ENCODE measurements at regions not wholly inside any gene's neighbourhood (a gene's known extent, or its start where the extent isn't known, plus 50 kb on each side); places are given as distances from the start of the nearest gene placed in this dataset.
"Not testable (repeated sequence)": the region's sequence is repeated elsewhere in the genome, so short reads cannot be mapped to it uniquely, and the experiment has no call there.

- DNase-seq (ENCODE audit: low spot score) = no peak
These were observed 180.3 kb downstream of the HDGFL1 start for GRCh38 chr6:22749696-22750095.

- no peak for DNase-seq (ENCODE audit: low spot score)
These were observed 181.9 kb downstream of the HDGFL1 start for GRCh38 chr6:22751223-22751622.

- no peak for DNase-seq (ENCODE audit: low spot score)
These were observed 183.2 kb downstream of the HDGFL1 start for GRCh38 chr6:22752522-22752921.

GRCh38 chr6:22754061-22754460 is 184.7 kb downstream of the HDGFL1 start:
- no peak for DNase-seq (ENCODE audit: low spot score)

- no peak for DNase-seq (ENCODE audit: low spot score)
These were observed 186.2 kb downstream of the HDGFL1 start for GRCh38 chr6:22755605-22756004.

- DNase-seq (ENCODE audit: low spot score) = no peak
These were observed 187.0 kb downstream of the HDGFL1 start for GRCh38 chr6:22756365-22756764.

GRCh38 chr6:22764496-22764895 is 195.1 kb downstream of the HDGFL1 start:
- DNase-seq (ENCODE audit: low spot score) = no peak

GRCh38 chr6:22765015-22765414 is 195.6 kb downstream of the HDGFL1 start:
- DNase-seq (ENCODE audit: low spot score) = no peak

GRCh38 chr6:22766979-22767378 is 197.6 kb downstream of the HDGFL1 start:
- DNase-seq (ENCODE audit: low spot score) = no peak

- DNase-seq (ENCODE audit: low spot score) = no peak
These were observed 200.7 kb downstream of the HDGFL1 start for GRCh38 chr6:22770054-22770453.

GRCh38 chr6:22774129-22774528 is 204.8 kb downstream of the HDGFL1 start:
- no peak for DNase-seq (ENCODE audit: low spot score)

- not testable (repeated sequence) for DNase-seq (ENCODE audit: low spot score)
These were observed 209.1 kb downstream of the HDGFL1 start for GRCh38 chr6:22778438-22778837.

- DNase-seq (ENCODE audit: low spot score) = no peak
These were observed 209.7 kb downstream of the HDGFL1 start for GRCh38 chr6:22779062-22779461.

GRCh38 chr6:22783931-22784330 is 214.6 kb downstream of the HDGFL1 start:
- DNase-seq (ENCODE audit: low spot score) = no peak

- DNase-seq (ENCODE audit: low spot score) = no peak
These were observed 215.4 kb downstream of the HDGFL1 start for GRCh38 chr6:22784601-22785410.

GRCh38 chr6:22788038-22788437 is 218.7 kb downstream of the HDGFL1 start:
- no peak for DNase-seq (ENCODE audit: low spot score)

GRCh38 chr6:22789315-22789714 is 219.9 kb downstream of the HDGFL1 start:
- DNase-seq (ENCODE audit: low spot score) = no peak

GRCh38 chr6:22794844-22795243 is 225.5 kb downstream of the HDGFL1 start:
- DNase-seq (ENCODE audit: low spot score) = no peak

- DNase-seq (ENCODE audit: low spot score) = no peak
These were observed 231.1 kb downstream of the HDGFL1 start for GRCh38 chr6:22800451-22800850.

- DNase-seq (ENCODE audit: low spot score) = no peak
These were observed 232.5 kb downstream of the HDGFL1 start for GRCh38 chr6:22801831-22802230.

GRCh38 chr6:22804620-22805261 is 235.4 kb downstream of the HDGFL1 start:
- no peak for DNase-seq (ENCODE audit: low spot score)

- DNase-seq (ENCODE audit: low spot score) = no peak
These were observed 237.9 kb downstream of the HDGFL1 start for GRCh38 chr6:22807261-22807660.

GRCh38 chr6:22807818-22808217 is 238.5 kb downstream of the HDGFL1 start:
- no peak for DNase-seq (ENCODE audit: low spot score)

GRCh38 chr6:22808466-22808865 is 239.1 kb downstream of the HDGFL1 start:
- DNase-seq (ENCODE audit: low spot score) = no peak

Data from NAMALWA (cell line).